Neuronal stem cell (in vitro differentiated cells): ENCODE measurements at regions not wholly inside any gene's neighbourhood (a gene's known extent, or its start where the extent isn't known, plus 50 kb on each side); places are given as distances from the start of the nearest gene placed in this dataset.

Experiments used
- DNase-seq: peaks from one replicate; pipeline ENCODE4 v3.0.0-alpha.2; 2013; ENCODE audit warnings: low spot score
- H2AFZ ChIP-seq: one replicate; pipeline ENCODE4 v1.6.1; 2013; ENCODE audit warnings: mild to moderate bottlenecking, low read length, inconsistent platforms
- H2AK5ac ChIP-seq: 2 replicates; pipeline ENCODE4 v1.6.1; 2013; ENCODE audit warnings: low read depth, mild to moderate bottlenecking, inconsistent platforms, low read length, moderate library complexity, mixed read lengths
- H2BK120ac ChIP-seq: 2 replicates; pipeline ENCODE4 v1.6.1; 2013; ENCODE audit warnings: low read depth, mild to moderate bottlenecking, inconsistent platforms, low read length, moderate library complexity, mixed read lengths
- H2BK12ac ChIP-seq: one replicate; pipeline ENCODE4 v1.6.1; 2013; ENCODE audit warnings: low read length, inconsistent platforms
- H2BK15ac ChIP-seq: 2 replicates; pipeline ENCODE4 v1.6.1; 2013; ENCODE audit warnings: mild to moderate bottlenecking, low read length, inconsistent platforms, mixed read lengths
- H2BK5ac ChIP-seq: one replicate; pipeline ENCODE4 v1.6.1; 2013; ENCODE audit warnings: inconsistent platforms, mild to moderate bottlenecking, low read length, moderate library complexity
- H3K14ac ChIP-seq: one replicate; pipeline ENCODE4 v1.6.1; 2013; ENCODE audit warnings: low read length, inconsistent platforms
- H3K18ac ChIP-seq: 2 replicates; pipeline ENCODE4 v1.6.1; 2013; ENCODE audit warnings: low read length, inconsistent platforms
- H3K23ac ChIP-seq: 2 replicates; pipeline ENCODE4 v1.6.1; 2013; ENCODE audit warnings: low read depth, mild to moderate bottlenecking, mixed read lengths, low read length, inconsistent platforms; ENCODE audit not compliant: poor library complexity
- H3K27ac ChIP-seq: replicated peaks from 3 replicates; pipeline ENCODE4 v1.5.1; 2013; ENCODE audit warnings: low read length, inconsistent platforms
- H3K27me3 ChIP-seq, 3 experiments: 2 replicates each; pipeline ENCODE4 v1.6.1; 2013; ENCODE audit warnings: low read length in 3 of 3, mild to moderate bottlenecking in 2 of 3, inconsistent platforms in 1 of 3, low read depth in 1 of 3, mixed read lengths in 1 of 3, moderate library complexity in 1 of 3; ENCODE audit not compliant: control insufficient read depth in 3 of 3, insufficient read depth in 3 of 3
- H3K36me3 ChIP-seq, 2 donors: replicated peaks in 1 of 2; 2 replicates each; pipeline ENCODE4 v1.6.1; 2013; ENCODE audit warnings: low read length in 2 of 2; ENCODE audit not compliant: control insufficient read depth in 2 of 2, insufficient read depth in 2 of 2
- H3K4ac ChIP-seq: 2 replicates; pipeline ENCODE4 v1.6.1; 2013; ENCODE audit warnings: inconsistent platforms, mild to moderate bottlenecking, low read length, moderate library complexity
- H3K4me1 ChIP-seq, 2 donors: 1 replicate in 1 of 2; 2 replicates in 1 of 2; pipeline ENCODE4 v1.6.1; 2013; ENCODE audit warnings: low read length in 2 of 2, low read depth in 1 of 2; ENCODE audit not compliant: control insufficient read depth in 2 of 2, insufficient read depth in 1 of 2
- H3K4me2 ChIP-seq: one replicate; pipeline ENCODE4 v1.6.1; 2013; ENCODE audit warnings: mild to moderate bottlenecking, low read length, inconsistent platforms; ENCODE audit not compliant: insufficient read depth, poor library complexity, severe bottlenecking
- H3K4me3 ChIP-seq, 2 donors: 2 replicates each; pipeline ENCODE4 v1.5.1; 2013; ENCODE audit warnings: low read length in 2 of 2, mild to moderate bottlenecking in 2 of 2, inconsistent platforms in 1 of 2, moderate library complexity in 1 of 2
- H3K79me1 ChIP-seq: one replicate; pipeline ENCODE4 v1.6.1; 2013; ENCODE audit warnings: low read depth, mild to moderate bottlenecking, inconsistent platforms, low read length, moderate library complexity
- H3K9ac ChIP-seq: one replicate; pipeline ENCODE4 v1.6.1; 2013; ENCODE audit warnings: mild to moderate bottlenecking, low read depth, low read length, inconsistent platforms; ENCODE audit not compliant: poor library complexity
- H3K9me3 ChIP-seq, 2 donors: replicated peaks in 1 of 2; 2 replicates each; pipeline versions ENCODE3 to v1.6.1; 2013; ENCODE audit warnings: low read length in 2 of 2, mild to moderate bottlenecking in 2 of 2, inconsistent platforms in 1 of 2, low read depth in 1 of 2, mixed read lengths in 1 of 2, moderate library complexity in 1 of 2; ENCODE audit not compliant: control insufficient read depth in 2 of 2, insufficient read depth in 1 of 2
- H4K8ac ChIP-seq: one replicate; pipeline ENCODE4 v1.6.1; 2013; ENCODE audit warnings: low read depth, mild to moderate bottlenecking, inconsistent platforms, low read length, moderate library complexity
- H4K91ac ChIP-seq: one replicate; pipeline ENCODE4 v1.6.1; 2013; ENCODE audit warnings: low read length, low read depth, mild to moderate bottlenecking, inconsistent platforms; ENCODE audit not compliant: poor library complexity
- WGBS, 2 donors: extraction: QIAGEN DNeasy Blood & Tissue Kit; methylation state at CpG; one replicate each; pipeline ENCODE4 v1.1.7; 2013; ENCODE audit warnings: missing lambda C conversion rate in 2 of 2, mixed read lengths in 1 of 2; ENCODE audit not compliant: insufficient read length in 2 of 2, insufficient replicate concordance in 1 of 2; ENCODE audit errors: extremely low coverage in 2 of 2; 5-methylcytosine and 5-hydroxymethylcytosine counted together

GRCh38 chr2:150781142-150781541 is 293.7 kb upstream of the RND3 start:
- no peak overlapping the region for H2BK12ac ChIP-seq
- no peak overlapping the region for H3K18ac ChIP-seq

DNA sequence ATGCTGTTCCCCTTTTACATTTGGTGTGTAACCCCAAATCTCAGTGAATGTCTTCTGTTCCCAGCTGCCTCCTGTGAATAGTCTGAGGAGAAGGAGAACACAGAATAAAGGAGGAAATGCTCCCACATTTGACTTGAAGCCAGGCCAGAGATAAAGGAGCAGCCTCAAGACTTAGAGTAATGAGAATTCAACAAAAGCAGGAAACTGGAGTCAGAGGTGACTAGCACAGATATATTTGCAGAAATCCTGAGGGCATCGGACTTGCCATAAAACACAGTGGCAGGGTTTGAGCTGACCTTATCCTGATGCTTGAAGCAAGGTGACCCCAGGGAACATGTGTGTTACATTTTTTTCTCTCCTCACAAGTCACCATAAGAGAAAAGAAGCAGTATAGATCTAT is 291.4 kb upstream of the RND3 start:
- WGBS, 2 donors = no CpG with 5 or more reads among the region's 1 CpG
- no peak overlapping the region for H3K27ac ChIP-seq
- no peak overlapping the region for H4K8ac ChIP-seq
- no peak overlapping the region for H3K4me3 ChIP-seq
- H3K14ac ChIP-seq = no peak overlapping the region
- no peak overlapping the region for H2AK5ac ChIP-seq
- no peak overlapping the region for H3K23ac ChIP-seq
- no peaks in the 10 kb centered on the region for H3K27me3 ChIP-seq
- no peak overlapping the region for H3K4me2 ChIP-seq
- H3K79me1 ChIP-seq = no peaks in the 10 kb centered on the region
- H3K36me3 ChIP-seq = no peaks in the 10 kb centered on the region
- H3K18ac ChIP-seq = no peak overlapping the region
- no peak overlapping the region for H2BK5ac ChIP-seq
- H3K9ac ChIP-seq = no peak overlapping the region
- DNase-seq = no peak
- H2BK15ac ChIP-seq = no peak overlapping the region
- no peak overlapping the region for H2BK12ac ChIP-seq
- H3K4ac ChIP-seq = no peak overlapping the region
- no peaks in the 10 kb centered on the region for H3K9me3 ChIP-seq
- no peak overlapping the region for H4K91ac ChIP-seq
- H2BK120ac ChIP-seq = no peak overlapping the region
- H2AFZ ChIP-seq = peak overlapping the region; percentile 12
- H3K4me1 ChIP-seq = peaks cover 2 to 8% of the 10 kb centered on the region in 2 donors

More at GRCh38 chr2:150781142-150781541, 293.7 kb upstream of the RND3 start:
- DNase-seq = no peak
- Histone ChIP-seq H4K8ac (no peak overlapping the region), H3K9me3 (no peaks in the 10 kb centered on the region), H4K91ac (no peak overlapping the region), H3K27ac (no peak overlapping the region), H3K27me3 (no peaks in the 10 kb centered on the region), H3K9ac (no peak overlapping the region), H2AK5ac (no peak overlapping the region), H2BK15ac (no peak overlapping the region), H2AFZ (no peak overlapping the region), H3K23ac (no peak overlapping the region), H3K4me3 (no peak overlapping the region), H3K4me1 (peaks cover 2 to 8% of the 10 kb centered on the region in 2 donors), H2BK120ac (no peak overlapping the region), H2BK5ac (no peak overlapping the region), H3K14ac (no peak overlapping the region), H3K79me1 (no peaks in the 10 kb centered on the region), H3K36me3 (no peaks in the 10 kb centered on the region), H3K4me2 (no peak overlapping the region), H3K4ac (no peak overlapping the region)
- WGBS, 2 donors = no CpG with 5 or more reads among the region's 7 CpGs

DNA sequence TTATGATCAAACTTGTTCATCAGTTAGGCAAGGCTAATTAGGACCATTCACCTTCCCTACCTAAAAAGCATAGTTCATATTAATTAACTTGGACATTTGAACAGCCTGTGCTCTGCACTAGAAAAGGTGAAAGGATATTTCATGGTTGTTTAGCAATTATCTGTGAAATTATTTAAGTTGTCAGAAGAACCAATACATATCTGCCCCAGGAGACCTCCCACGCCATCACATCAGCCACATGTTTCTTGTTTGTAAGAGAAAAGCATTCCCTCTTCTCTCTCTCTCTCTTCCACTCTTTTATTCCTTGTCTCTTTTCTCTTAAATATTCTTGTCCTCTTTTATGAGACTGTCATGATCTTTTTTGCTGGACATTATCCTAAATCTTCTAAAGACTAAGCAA is 282.0 kb upstream of the RND3 start:
- H2AK5ac ChIP-seq = no peak overlapping the region
- H3K9ac ChIP-seq = no peak overlapping the region
- H4K8ac ChIP-seq = no peak overlapping the region
- H2BK12ac ChIP-seq = no peak overlapping the region
- no peaks in the 10 kb centered on the region for H3K36me3 ChIP-seq
- no peak overlapping the region for H3K4ac ChIP-seq
- H3K79me1 ChIP-seq = no peaks in the 10 kb centered on the region
- H3K14ac ChIP-seq = no peak overlapping the region
- no peaks in the 10 kb centered on the region for H3K9me3 ChIP-seq
- DNase-seq = no peak
- H3K4me2 ChIP-seq = no peak overlapping the region
- H3K23ac ChIP-seq = no peak overlapping the region
- H3K18ac ChIP-seq = no peak overlapping the region
- H2BK15ac ChIP-seq = no peak overlapping the region
- H2AFZ ChIP-seq = no peak overlapping the region
- H3K27ac ChIP-seq = no peak overlapping the region
- no CpG with 5 or more reads among the region's 1 CpG for whole genome bisulfite sequencing, 2 donors
- H2BK120ac ChIP-seq = no peak overlapping the region
- H2BK5ac ChIP-seq = no peak overlapping the region
- peaks cover 0 to 3% of the 10 kb centered on the region in 2 donors for H3K4me1 ChIP-seq
- no peak overlapping the region for H3K4me3 ChIP-seq
- H3K27me3 ChIP-seq = no peaks in the 10 kb centered on the region
- no peak overlapping the region for H4K91ac ChIP-seq

- no CpG with 5 or more reads among the region's 5 CpGs for WGBS, 2 donors
- H3K9me3 ChIP-seq = no peaks in the 10 kb centered on the region
Observed at GRCh38 chr2:150767991-150768746, 280.7 kb upstream of the RND3 start.

More at GRCh38 chr2:150767991-150768746, 280.7 kb upstream of the RND3 start:
- no peaks in the 10 kb centered on the region for H3K79me1 ChIP-seq
- H3K18ac ChIP-seq = no peak overlapping the region
- H3K27ac ChIP-seq = no peak overlapping the region
- H3K14ac ChIP-seq = no peak overlapping the region
- H3K4me1 ChIP-seq = peaks cover 0 to 3% of the 10 kb centered on the region in 2 donors
- no peak overlapping the region for H2BK12ac ChIP-seq
- H3K23ac ChIP-seq = no peak overlapping the region
- H2BK15ac ChIP-seq = no peak overlapping the region
- no peak overlapping the region for H2BK120ac ChIP-seq
- no peak overlapping the region for H2AFZ ChIP-seq
- no peak overlapping the region for H2BK5ac ChIP-seq
- DNase-seq = no peak
- H3K4me2 ChIP-seq = no peak overlapping the region
- no peak overlapping the region for H3K9ac ChIP-seq
- no peak overlapping the region for H2AK5ac ChIP-seq
- no peak overlapping the region for H3K4ac ChIP-seq
- H3K36me3 ChIP-seq = peaks cover 0 to 2% of the 10 kb centered on the region in 2 donors
- H4K8ac ChIP-seq = no peak overlapping the region
- H3K27me3 ChIP-seq = no peaks in the 10 kb centered on the region
- no peak overlapping the region for H3K4me3 ChIP-seq
- no peak overlapping the region for H4K91ac ChIP-seq
